ENCODE measurements at regions not wholly inside any gene's neighbourhood (a gene's known extent, or its start where the extent isn't known, plus 50 kb on each side); places are given as distances from the start of the nearest gene placed in this dataset.

DNA sequence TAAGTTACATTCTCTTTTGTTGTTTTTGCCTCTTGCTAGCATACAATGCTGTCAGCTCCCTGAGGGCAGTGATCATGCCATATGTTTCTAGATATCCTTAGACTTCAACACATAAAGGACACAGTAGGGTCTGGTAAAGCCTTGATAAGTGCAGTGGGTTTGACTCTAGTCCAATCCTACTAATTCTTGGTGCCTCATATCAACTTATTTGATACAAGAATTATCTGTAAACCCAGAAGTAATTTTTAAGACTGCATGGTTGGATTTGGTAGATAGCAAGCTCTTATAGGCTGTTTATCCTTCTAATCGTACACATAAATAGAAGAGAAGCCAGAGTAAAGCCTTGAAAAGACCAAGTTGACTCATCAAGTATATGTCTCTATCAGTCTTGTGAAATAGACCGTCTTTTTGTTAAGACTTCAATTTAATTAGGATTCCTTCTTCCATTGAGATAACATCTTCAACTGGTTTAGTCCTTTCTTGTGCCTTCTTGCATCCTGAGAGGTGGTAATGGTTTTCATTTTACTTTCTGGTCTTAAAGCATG, 265.6 kb upstream of the CDIN1 start:
- TF ChIP-seq, protein P1, sequence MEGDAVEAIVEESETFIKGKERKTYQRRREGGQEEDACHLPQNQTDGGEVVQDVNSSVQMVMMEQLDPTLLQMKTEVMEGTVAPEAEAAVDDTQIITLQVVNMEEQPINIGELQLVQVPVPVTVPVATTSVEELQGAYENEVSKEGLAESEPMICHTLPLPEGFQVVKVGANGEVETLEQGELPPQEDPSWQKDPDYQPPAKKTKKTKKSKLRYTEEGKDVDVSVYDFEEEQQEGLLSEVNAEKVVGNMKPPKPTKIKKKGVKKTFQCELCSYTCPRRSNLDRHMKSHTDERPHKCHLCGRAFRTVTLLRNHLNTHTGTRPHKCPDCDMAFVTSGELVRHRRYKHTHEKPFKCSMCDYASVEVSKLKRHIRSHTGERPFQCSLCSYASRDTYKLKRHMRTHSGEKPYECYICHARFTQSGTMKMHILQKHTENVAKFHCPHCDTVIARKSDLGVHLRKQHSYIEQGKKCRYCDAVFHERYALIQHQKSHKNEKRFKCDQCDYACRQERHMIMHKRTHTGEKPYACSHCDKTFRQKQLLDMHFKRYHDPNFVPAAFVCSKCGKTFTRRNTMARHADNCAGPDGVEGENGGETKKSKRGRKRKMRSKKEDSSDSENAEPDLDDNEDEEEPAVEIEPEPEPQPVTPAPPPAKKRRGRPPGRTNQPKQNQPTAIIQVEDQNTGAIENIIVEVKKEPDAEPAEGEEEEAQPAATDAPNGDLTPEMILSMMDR (IDR thresholded peaks at IDR 0.05), result no peak
- TF ChIP-seq POLR2A (IDR thresholded peaks at IDR 0.05), result no peak

Data from adrenal gland (tissue), 5 donors.